ENCODE measurements at regions not wholly inside any gene's neighbourhood (a gene's known extent, or its start where the extent isn't known, plus 50 kb on each side); places are given as distances from the start of the nearest gene placed in this dataset.

DNA sequence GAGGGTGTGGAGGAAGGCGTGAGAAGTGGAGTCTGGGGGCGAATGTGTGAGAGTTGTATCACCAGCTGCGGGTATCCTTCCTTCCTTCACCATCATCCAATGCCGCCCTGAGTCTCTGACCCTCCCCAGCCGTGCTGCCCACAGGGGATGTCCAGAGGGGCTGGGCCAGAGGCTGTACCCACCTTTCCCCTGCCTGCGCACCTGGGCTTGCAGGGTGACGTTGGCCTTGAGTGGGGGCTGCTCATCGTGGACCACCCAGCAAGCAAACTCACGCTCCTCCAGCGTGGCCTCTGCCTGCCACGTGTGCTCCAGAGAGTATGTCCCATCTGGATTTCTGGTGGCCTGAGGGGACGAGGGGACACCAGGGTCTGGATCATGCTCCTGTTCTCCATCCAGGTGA lies 116.9 kb upstream of the SIRPA start:
- TF ChIP-seq U2AF2 (IDR thresholded peaks at IDR 0.05; ENCODE audit: low read depth, low read length), result no peak
- TF ChIP-seq, protein P1, sequence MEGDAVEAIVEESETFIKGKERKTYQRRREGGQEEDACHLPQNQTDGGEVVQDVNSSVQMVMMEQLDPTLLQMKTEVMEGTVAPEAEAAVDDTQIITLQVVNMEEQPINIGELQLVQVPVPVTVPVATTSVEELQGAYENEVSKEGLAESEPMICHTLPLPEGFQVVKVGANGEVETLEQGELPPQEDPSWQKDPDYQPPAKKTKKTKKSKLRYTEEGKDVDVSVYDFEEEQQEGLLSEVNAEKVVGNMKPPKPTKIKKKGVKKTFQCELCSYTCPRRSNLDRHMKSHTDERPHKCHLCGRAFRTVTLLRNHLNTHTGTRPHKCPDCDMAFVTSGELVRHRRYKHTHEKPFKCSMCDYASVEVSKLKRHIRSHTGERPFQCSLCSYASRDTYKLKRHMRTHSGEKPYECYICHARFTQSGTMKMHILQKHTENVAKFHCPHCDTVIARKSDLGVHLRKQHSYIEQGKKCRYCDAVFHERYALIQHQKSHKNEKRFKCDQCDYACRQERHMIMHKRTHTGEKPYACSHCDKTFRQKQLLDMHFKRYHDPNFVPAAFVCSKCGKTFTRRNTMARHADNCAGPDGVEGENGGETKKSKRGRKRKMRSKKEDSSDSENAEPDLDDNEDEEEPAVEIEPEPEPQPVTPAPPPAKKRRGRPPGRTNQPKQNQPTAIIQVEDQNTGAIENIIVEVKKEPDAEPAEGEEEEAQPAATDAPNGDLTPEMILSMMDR (CRISPR knock-in tag; IDR thresholded peaks at IDR 0.05), result no peak
- no peak for TF ChIP-seq POLR2AphosphoS5 (IDR thresholded peaks at IDR 0.05; ENCODE audit: low read depth, low read length)

All from HepG2 (cell line).